ENCODE measurements at regions not wholly inside any gene's neighbourhood (a gene's known extent, or its start where the extent isn't known, plus 50 kb on each side); places are given as distances from the start of the nearest gene placed in this dataset.
A peak's percentile ranks its signal among the peaks of the same experiment; 100 is the strongest.

DNA sequence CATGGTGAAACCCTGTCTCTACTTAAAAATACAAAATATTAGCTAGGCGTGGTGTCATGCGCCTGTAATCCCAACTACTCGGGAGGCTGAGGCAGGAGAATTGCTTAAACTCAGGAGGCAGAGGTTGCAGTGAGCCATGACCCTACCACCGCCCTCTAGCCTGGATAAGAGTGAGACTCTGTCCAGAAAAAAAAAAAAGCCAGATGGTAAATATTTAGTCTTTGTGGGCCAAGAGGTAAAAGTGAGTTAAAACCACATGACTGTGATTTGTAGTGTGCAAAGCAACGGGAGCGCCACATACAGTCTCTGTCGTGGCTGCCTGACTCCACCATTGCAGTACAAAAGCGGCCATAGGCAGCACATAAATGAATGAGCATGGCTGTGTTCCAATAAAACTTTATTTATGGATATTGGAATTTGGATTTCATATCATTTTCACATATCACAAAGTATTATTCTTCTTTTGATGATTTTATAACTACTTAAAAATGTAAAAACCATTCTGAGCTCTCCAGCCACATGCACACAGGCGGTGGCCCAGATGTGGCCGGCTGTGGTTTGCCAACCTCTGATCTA is 51.8 kb upstream of the CASZ1 start:
- DNase-seq, result no peak

DNA sequence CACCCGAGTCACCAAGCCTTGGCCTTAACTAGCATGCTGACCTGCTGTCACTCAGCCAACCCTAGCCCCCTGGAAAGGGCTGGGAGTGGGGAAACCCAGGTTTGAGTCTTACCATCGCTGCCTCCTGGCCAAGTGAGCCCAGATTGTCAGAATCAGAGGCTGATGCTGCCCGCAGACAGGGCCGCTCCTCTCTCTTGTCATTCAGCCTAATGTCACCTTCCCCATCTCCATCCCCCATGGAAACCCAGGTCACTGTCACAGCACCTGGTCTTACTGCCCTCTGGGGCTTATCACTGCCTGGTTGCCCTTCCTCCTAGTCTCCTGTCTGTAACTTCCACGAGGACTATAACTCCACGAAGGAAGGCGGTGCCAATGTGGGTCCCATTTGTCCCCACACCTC is 53.6 kb upstream of the CASZ1 start:
- DNase-seq, result no peak

DNA sequence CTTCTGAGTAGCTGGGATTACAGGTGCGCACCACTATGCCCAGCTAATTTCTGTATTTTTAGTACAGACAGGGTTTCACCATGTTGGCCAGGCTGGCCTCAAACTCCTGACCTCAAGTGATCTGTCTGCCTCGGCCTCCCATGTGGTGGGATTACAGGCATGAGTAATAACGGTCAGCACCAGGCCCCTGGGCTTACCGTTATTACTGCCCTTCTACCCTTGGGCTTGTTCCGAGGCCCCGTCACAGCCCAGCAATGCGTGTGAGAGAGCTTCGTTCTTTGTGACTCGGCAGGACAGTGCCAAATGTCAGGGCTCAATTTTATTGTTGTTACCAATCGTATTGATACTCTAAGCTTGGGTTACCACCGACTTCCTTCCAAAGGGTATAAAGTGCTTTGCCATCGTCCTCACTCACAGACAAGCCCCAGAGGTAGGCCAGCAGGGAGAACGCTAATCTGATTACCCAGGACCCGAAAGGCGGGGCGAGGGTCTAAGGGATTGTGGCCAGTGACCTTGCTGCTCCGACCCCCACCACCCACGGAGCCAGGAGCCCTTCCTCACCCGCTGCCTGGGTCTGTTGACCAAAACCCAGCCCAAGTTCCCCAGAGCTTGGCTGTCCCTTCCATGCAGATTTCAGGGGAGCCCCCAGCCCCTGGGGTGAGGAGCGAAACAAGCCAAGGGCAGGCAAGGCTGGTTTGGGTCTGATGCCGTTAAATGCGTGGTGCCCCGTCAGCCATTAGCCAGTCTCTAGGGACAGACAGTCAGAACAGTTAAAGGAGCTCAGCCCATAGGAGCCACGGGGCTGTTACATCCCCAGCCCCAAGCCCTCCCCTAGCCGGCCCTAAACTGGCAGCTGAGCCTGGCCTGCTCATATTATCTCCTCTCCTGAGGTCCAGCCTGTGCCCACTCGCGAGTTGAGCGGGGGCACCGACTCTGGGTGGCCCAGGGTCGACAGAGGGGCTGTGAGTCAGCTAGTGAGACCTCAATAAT is 54.9 kb upstream of the CASZ1 start:
- no peak for DNase-seq

DNA sequence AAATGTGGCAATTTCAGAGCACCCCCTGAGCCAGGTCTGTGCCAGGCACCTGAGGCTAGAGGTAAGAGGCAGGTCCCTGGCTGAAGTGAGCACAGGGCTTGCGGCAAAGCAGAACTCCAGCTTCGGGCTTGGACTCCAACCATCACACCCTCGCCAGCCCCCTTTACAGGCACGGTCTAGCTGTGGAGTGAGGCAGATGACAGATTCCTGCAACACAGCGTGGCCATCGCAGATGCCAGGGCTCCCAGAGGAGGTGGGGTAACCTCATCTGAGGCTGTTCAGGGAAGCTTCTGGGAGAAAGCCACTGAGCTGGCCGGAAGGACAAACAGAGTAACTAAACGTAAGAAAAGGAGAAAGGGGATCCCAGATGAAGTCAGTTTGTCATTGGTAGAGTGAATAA is 55.6 kb upstream of the CASZ1 start:
- DNase-seq, result no peak

DNA sequence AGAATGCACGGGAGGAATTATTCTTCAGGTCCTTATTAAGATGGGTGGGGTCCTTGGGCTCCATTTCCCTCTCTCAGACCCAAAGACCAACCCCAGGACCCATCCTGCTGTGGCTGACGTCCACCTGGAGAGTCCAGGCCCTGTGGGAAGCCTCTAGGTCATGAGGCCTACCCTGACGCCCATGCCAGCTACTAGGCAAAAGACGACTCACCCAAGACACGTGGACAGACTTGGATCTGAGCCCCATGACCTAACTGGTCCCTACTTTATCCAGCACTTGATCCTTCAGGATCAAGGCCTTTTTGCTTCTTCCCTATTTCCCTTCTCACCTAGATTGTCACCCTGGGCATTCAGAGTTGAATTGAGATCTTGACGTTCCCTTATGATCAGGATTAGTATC is 56.0 kb upstream of the CASZ1 start:
- no peak for DNase-seq

DNA sequence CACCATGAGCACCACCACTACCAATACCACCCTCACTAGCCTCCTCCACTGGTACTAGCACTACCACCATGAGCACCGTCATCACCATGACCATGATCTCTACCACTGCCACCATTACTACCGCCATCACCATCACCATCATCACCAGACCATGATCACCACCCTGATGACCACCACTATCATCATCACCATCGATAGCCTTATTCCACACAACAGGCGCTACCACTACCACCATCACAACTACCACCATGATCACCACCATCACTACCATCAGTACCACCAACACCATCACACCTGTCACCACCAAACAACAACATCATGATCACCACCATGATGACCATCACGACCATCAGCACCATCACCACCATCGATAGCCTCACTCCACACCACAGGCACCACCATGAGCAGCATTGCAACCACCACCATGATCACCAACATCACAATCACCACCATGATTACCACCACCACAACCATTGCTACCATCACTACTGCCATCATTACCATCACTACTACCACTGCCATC is 56.6 kb upstream of the CASZ1 start:
- DNase-seq, result no peak

DNA sequence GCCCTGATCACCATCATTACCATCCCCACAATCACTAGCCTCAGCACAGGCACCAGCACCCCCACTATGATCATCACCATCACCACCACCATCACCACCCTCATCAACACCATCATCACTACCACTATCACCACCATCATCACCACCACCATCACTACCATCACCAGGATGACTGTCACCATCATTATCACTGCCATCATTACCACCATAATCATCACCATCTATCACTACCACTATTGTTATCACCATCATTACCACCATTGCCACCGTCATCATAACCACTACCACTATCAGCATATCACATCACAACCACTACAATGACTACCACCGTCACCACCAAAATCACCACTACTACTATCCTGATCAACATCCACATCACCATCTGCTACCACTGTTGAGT is 57.3 kb upstream of the CASZ1 start:
- DNase-seq, result no peak

DNA sequence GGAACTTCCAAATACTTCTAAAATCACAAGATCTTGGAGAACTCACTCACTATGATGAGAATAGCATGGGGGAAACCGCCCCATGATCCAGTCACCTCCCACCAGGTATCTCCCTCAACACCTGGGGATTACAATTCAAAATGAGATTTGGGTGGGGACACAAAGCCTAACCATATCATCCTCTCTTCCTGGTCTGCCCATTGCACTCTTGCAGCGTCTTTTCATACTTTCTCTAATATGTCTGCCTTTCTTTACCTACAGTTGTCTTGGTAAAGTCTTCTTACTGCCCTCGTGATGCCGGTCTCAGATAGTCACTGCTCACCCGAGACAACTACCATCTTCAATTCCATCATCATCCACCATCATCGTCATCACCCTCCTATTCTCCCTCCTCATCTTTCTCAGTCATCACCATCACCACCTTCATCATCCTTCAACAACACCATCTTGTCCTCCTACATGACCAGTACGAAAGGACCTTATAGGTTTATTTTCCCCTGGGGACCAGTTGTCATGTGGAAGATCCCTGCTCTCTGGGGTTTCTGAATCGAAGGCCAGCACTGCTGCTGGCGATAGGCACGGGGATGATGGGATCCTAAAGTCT is 58.5 kb upstream of the CASZ1 start:
- DNase-seq, result no peak

DNA sequence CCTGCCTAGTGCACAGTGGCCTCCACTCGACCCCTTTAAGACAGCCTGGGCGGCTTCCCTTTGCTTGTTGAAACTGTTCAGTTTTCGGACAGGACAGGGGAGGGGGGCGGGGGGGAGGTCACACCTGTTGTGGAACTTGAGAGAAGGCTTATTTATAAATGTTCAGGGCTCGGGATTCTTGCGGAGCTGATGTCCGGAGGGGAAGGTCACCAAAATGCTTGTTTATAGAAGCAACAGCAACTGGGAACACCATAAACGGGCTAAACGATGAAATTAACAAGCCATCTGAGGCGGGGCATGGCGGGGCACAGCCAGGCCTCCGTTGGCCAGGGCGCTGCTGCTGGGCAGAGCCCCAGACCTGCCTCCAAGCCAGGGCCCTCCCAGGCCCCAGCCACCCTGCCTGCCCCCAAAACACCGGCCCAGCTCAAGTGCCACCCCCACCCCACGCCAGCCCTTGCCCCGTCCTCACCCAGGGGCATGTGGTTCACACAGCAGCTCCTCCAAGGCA is 59.8 kb upstream of the CASZ1 start:
- no peak for DNase-seq

DNA sequence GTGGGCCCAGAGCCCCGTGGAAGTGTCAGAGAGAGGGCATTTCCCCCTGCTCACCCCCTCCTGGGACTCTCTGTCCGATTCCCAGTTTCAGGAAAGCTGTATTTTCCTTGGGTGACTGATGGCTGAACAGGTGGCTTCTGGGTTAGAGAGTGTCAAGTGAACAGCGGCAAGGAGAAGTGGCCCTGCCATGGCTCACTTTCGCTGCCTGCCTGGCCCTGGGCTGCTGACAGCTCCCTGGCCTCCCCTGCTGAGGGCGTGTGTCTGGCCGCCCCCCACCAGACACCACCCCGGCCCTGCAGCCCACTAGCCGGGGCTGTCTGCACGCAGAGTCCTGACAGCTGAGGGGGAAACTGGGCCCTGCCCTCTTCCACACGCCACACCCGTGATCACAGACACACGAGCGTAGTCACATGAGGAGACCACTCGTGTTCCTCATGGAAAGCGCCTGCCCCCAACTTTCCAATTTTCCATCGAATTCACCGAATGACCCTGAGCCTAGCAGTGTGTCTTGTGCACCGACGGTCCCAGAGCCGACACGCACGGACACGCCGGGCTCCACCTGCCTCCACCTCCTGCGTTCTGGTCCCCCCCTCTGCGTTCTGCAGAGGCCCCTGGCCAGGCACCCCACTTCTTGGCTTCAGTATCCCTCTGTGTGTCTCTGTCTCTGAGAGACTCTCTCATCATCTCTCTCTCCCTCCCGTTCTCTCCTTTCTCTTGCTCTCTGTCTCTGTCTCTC is 60.6 kb upstream of the CASZ1 start:
- DNase-seq, result no peak

DNA sequence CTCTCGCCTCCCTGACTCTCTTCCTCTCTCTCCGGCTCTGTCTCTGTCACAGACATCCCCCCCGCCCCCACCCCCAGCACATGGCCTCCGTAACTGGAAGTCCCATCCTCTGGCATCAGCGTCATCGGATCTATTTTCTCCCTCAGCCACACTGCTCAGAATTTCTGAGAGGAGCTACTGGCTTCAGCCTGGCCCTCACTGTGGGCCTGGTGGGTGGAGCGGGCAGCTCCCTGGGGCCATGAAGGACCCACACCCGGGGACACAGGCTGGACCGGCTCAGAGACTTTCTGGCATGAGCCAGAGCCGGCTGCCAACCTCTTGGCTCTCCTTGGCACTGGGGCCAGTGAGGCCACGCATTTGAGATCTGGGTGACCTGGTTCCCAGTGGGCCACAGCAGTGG is 61.2 kb upstream of the CASZ1 start:
- no peak for DNase-seq

DNA sequence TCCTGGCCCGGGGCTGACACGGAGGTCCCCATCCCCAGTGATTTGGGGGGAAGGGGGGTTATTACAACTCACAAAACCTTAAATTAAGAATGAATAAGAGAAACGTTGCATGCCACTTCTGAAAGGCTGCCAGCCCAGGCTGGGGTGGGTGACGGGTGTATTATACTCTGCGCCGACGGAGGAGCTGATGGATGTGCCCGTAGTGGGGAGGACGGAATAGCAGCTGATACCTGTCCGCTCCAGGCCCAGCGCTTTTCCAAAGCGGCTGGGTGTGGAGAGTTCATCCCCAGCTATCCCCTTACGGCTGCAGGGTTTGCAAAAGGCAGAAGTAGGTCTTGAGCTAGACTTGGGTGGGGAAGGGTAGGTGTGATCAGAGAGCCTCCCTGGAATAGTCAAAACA is 63.8 kb upstream of the CASZ1 start:
- DNase-seq, result no peak

DNA sequence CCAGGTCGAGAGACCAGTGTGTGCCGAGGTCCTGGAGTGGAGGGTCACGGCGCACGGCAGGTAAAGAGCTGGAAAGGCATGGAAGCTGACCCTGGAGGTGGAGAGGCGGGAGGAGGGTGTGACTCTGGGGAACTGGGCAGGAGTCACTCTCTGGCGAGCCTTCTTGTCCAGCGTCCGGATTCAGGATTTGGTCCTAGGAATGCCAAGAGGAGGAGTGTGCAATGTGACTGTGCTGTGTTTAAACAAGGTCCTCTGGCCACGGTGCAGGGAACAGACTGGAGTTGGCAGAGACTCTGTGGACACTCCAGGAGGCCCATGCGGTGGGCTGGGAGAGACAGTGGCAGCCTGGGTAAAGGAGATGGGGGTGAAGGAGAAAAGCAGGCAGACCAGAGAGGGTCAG is 64.2 kb upstream of the CASZ1 start:
- DNase-seq, result no peak

DNA sequence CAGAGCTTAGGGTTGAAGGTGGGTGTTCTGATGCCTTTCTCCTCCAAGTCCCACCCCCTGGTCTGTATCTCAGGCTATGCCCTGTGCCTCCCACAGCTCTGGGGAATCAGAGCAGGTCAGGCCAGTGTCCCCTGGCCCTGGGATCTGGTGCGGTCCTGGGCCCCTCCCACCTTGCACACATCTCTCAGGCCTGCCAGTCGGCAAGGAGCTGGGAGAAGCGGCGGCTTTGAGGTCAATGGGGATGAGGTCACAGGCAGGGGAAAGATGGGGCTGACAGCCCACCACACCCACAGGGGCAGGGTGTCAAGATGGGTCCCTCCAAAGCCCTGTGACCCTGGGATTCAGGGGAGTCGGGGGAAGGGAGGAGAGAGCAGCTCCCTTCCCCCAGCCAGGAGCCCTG is 65.4 kb upstream of the CASZ1 start:
- DNase-seq, result no peak

DNA sequence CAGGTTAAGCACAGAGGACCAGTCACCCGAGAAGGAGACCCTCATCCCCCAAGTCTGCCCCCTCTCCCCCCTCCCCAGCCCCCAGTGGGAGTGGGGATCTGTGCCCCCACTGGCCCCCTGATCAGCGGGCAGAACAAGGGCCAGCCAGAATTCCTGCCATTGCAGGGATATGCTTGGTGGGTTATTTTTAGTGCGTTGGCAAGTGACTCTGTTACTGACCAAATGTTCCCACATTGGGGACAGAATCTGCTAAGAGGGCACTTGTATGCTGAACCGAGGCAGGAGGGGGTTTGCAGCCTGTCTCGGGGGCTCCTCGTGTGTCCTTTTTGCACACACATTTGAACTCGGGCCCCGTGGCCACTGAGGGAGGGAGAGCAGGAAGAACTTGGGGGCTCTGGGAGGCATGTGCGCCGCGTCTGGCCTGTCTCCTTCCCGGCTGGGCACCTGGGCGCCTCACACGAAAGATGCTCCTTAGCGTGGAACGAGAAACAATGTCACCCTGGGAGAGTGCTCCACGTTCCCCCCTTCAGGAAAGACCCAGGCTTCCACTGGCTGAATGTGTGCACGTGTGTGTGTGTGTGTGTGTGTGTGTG is 66.4 kb upstream of the CASZ1 start:
- DNase-seq, result no peak

DNA sequence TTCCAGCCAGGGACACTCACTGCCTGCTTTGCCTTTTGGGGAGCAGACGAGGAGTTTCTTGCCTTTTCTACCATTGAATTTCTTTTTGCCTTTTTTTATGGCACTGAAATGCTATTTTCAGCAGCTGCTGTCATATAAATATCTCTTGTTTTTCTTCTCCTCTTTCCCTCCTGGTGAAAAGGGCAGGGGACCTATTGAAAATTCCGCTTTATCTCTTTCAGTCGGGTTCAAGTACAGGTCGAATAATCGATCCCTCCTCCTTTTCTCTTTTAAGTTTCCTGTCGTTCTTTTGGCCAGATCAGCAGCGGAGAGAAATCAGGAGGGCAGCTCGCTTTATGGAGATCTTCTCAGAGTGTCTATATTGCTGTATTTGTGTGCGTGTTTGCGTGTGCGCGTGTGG is 67.4 kb upstream of the CASZ1 start:
- no peak for DNase-seq

DNA sequence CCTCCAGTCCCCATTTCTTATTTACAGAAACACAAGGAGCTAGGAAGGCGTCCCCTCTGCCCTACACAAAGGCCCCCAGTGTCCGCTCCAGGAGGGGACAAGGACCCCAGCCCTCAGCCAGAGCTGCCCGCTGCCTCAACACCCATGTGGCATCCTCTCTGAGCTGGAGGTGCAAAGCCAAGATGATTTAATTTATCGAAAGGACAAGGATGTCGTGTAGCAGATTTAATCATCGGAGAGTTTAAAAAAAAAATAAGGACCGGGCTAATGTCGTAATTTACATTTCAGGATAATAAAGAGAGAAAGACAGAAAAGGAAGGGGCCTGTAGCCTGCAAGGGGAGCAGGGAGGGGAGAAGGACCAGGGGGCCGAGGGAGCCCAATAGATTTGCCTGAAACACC is 68.3 kb upstream of the CASZ1 start:
- DNase-seq, result no peak

DNA sequence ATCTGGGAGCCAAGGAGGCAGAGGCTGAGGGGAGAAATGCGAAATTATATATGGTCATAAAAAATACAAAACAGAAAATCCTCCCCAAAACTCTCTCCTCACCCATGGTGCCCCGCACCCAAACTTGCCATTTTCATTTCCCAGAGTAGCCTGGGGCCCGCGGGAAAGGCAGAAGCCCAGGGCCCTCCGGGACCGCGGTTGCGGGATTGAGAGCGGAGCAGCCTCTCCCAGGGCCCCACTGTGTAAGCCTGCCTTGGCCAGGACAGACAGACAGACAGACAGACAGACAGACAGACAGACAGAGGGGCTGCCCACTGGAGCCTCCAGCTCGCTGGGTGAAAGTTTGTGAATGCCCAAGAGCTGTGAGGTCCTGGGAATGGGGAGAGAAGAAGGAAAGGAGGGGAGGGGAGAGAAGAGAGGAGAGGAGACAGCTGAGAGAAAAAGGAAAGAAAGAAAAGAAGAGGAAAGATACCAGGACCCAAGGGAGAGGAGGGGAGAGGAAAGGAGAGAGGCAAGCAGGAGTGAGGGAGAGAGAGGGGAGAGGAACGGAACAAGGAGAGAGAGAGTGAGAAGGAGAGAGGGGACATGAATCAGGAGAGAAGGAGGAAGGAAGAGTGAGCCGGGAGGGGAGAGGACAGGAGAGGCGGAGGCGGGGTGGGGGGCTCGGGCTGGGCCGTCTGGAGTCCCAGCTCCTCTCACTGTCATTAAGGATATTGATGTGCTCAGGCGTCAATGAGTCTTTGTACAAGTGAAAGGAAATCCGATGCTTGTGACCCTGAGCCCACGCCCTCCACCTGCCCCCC is 69.3 kb upstream of the CASZ1 start:
- DNase-seq, result no peak

DNA sequence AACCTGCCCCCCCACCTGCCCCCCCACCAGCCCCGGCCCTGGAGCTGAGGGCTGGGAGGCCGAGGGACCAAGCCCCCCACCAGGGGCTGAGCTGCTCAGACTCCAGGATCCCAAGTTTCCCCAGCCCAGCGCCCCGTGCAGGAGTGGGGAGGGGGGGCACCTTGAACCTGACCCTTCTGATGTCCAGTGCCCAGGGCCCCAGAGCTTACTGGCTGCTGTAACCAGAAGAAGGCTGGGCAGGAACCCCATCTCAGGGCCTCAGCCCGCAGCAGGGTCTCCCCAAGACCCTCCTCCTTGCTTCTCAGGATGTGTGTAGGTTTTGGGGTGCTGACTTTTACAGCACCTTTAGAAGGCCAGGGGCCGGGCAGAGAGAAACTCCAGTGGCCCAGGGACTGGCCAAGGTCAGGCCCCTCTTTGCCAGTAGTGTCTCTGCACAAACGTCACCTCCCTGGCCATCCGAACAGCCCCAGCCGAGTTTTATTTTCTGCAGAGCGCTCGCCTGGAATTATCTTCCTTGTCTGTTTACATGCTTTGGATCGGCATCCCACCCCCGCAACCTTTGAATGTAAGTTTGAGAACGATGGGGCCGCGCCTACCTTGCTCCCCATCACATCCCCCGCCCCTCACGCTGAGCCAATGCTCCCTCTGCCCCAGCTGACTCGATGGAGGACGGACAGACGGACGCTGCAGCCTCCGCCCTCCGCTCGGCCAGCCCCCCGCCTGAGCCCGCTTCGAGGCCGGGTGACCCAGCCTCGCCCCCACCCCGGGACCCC is 70.1 kb upstream of the CASZ1 start:
- DNase-seq, result peak in 14 of 56 donors; percentile 4 to 70 (median 30)

All from amygdala (tissue), 56 donors.